Astrocyte of the cerebellum (primary cell): ENCODE measurements at regions not wholly inside any gene's neighbourhood (a gene's known extent, or its start where the extent isn't known, plus 50 kb on each side); places are given as distances from the start of the nearest gene placed in this dataset.

Experiments
- DNase-seq: peaks from one replicate; pipeline ENCODE4 v3.0.0-alpha.2; 2011; ENCODE audit warnings: low read depth
- H3K4me3 ChIP-seq: 2 replicates; pipeline ENCODE4 v1.5.1; 2011; ENCODE audit warnings: mild to moderate bottlenecking, low read depth, low read length, moderate library complexity
- in situ Hi-C: cut with HindIII; loops from 2 replicates; pipeline ENCODE4 v1.10.0; 2017; ENCODE audit warnings: low sequenced_read_pairs
- TF ChIP-seq, protein P1 (sequence below): IDR thresholded peaks from 2 replicates; pipeline ENCODE4 v1.5.1; 2012; ENCODE audit warnings: low read length, low read depth, moderate library complexity, mild to moderate bottlenecking; ENCODE audit errors: missing control alignments

DNA sequence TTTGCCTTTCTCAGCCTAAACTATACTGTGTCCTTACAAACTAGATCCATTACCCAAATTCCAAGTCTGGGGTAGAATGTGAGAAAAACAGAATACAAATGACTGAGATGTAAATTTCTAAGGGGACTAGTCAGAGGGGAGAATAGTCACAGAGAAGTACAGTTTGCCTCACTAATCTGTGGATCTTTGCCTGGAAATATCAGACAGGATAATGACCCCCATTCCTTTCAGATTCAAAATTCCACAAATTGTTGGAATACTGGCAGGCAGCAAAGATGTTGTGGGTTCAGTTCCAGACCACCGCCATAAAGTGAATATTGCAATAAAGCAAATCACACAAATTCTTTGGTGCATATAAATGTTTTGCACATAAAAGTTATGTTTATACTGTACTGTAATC lies 762.8 kb upstream of the NR2F2 start:
- in situ Hi-C loops: no loop called here
- no peak overlapping the region for H3K4me3 ChIP-seq
- TF ChIP-seq, protein P1, sequence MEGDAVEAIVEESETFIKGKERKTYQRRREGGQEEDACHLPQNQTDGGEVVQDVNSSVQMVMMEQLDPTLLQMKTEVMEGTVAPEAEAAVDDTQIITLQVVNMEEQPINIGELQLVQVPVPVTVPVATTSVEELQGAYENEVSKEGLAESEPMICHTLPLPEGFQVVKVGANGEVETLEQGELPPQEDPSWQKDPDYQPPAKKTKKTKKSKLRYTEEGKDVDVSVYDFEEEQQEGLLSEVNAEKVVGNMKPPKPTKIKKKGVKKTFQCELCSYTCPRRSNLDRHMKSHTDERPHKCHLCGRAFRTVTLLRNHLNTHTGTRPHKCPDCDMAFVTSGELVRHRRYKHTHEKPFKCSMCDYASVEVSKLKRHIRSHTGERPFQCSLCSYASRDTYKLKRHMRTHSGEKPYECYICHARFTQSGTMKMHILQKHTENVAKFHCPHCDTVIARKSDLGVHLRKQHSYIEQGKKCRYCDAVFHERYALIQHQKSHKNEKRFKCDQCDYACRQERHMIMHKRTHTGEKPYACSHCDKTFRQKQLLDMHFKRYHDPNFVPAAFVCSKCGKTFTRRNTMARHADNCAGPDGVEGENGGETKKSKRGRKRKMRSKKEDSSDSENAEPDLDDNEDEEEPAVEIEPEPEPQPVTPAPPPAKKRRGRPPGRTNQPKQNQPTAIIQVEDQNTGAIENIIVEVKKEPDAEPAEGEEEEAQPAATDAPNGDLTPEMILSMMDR: no peak
- peak; percentile 18 for DNase-seq

- TF ChIP-seq, protein P1: no peak
- H3K4me3 ChIP-seq: no peak overlapping the region
- in situ Hi-C loops: no loop called here
- DNase-seq: no peak
These were observed 756.4 kb upstream of the NR2F2 start for GRCh38 chr15:95574053-95574452.

GRCh38 chr15:95577927-95578326 lies 752.6 kb upstream of the NR2F2 start:
- TF ChIP-seq, protein P1: no peak
- DNase-seq: no peak
- no peak overlapping the region for H3K4me3 ChIP-seq
- in situ Hi-C loops: no loop called here

DNA sequence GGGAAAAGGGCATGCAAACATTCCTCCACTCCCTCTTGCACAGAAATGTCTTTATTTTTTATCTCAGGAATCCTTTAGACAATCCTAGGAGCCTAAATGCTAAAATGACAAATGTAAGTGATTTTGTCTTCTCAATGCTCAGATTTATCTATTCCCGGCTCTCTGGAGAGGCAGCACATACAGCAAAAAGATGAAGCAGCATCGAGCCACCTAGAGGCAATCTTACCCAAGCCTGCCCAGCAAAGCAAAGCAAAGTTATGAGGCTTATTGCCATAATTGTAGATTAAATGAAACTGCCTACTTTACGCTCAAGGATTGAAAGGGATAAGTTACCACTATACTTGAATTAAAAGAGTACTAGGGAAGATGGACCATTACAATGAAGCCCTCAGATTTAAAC lies 750.4 kb upstream of the NR2F2 start:
- in situ Hi-C loops: no loop called here
- no peak for DNase-seq
- no peak overlapping the region for H3K4me3 ChIP-seq
- TF ChIP-seq, protein P1: no peak

GRCh38 chr15:95581595-95581994 lies 748.9 kb upstream of the NR2F2 start:
- no peak for DNase-seq
- in situ Hi-C loops: no loop called here
- no peak overlapping the region for H3K4me3 ChIP-seq
- TF ChIP-seq, protein P1: no peak

- in situ Hi-C loops: no loop called here
- no peak overlapping the region for H3K4me3 ChIP-seq
- no peak for DNase-seq
- TF ChIP-seq, protein P1: no peak
These were observed 746.4 kb upstream of the NR2F2 start for GRCh38 chr15:95584088-95584487.

DNA sequence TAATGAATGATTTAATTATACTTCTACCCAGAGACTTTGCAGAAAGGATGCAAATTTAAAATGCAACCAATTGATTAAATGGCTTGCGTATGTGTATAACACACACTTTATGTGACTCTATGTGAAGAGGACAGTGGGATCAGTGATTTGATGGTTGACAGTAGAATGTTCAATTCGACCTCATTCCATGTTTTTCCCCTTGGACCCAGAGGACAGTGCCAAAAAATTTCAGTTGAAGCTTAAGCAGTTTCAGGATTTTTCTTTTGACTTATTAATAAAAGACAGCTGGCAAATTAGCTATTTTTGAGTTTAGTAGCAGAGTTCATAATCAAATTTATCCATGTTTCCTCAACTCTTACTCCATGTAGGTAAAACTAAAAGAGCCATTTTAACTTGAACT lies 742.4 kb upstream of the NR2F2 start:
- in situ Hi-C loops: no loop called here
- DNase-seq: no peak
- TF ChIP-seq, protein P1: no peak
- no peak overlapping the region for H3K4me3 ChIP-seq
